PC-3 (cell line): ENCODE measurements at regions not wholly inside any gene's neighbourhood (a gene's known extent, or its start where the extent isn't known, plus 50 kb on each side); places are given as distances from the start of the nearest gene placed in this dataset.
A peak's percentile ranks its signal among the peaks of the same experiment; 100 is the strongest.

Experiments used
- ATAC-seq: fragments of 200-7000 bp; cut with Tn5 transposase; 2 replicates; pipeline ENCODE4 v1.9.1; 2020; ENCODE audit warnings: mild to moderate bottlenecking, moderate library complexity
- BruUV-seq: library from RNA; stranded (reverse); fragments of 400-500 nt; replicated peaks from 2 replicates; lab custom pipeline; 2021; lab: Mats Ljungman, UMichigan
- CTCF ChIA-PET: fragments of 300-600 bp; sonication (Branson Sonifier 250); formaldehyde crosslinking; loops from one replicate; lab custom pipeline; 2022; ENCODE audit warnings: antibody characterized with exemption; lab: Charles Lee
- POLR2A ChIA-PET: fragments of 300-600 bp; sonication (Branson Sonifier 250); formaldehyde crosslinking; loops from one replicate; lab custom pipeline; 2022; ENCODE audit warnings: antibody characterized with exemption; ENCODE audit not compliant: unreplicated experiment; lab: Charles Lee
- DNase-seq: peaks from one replicate; pipeline ENCODE4 v3.0.0-alpha.2; 2015
- H2AFZ ChIP-seq: fragments of 300-600 bp; sonication (generic); 2 replicates; pipeline ENCODE4 v1.6.0; 2016; ENCODE audit warnings: antibody characterized with exemption, low read length
- H3F3A ChIP-seq: fragments of 300-600 bp; sonication (generic); one replicate; pipeline ENCODE4 v1.6.0; 2017; ENCODE audit warnings: antibody characterized with exemption, low read length, control low read depth, mild to moderate bottlenecking; ENCODE audit not compliant: unreplicated experiment
- H3K27ac ChIP-seq: fragments of 300-600 bp; sonication (generic); 2 replicates; pipeline ENCODE4 v1.5.1; 2016; ENCODE audit warnings: mild to moderate bottlenecking, low read length
- H3K27me3 ChIP-seq: fragments of 300-600 bp; sonication (generic); 2 replicates; pipeline ENCODE4 v1.6.1; 2016; ENCODE audit warnings: low read length, mixed read lengths
- H3K36me3 ChIP-seq: fragments of 300-600 bp; sonication (generic); 2 replicates; pipeline ENCODE4 v1.6.1; 2016; ENCODE audit warnings: low read depth, mixed run types, low read length, mixed read lengths
- H3K4me1 ChIP-seq: fragments of 300-600 bp; sonication (generic); 2 replicates; pipeline ENCODE4 v1.5.1; 2016; ENCODE audit warnings: low read length; ENCODE audit not compliant: insufficient read depth
- H3K4me2 ChIP-seq: fragments of 300-600 bp; sonication (generic); 2 replicates; pipeline ENCODE4 v1.6.0; 2016; ENCODE audit warnings: low read length
- H3K4me3 ChIP-seq: fragments of 300-600 bp; sonication (generic); 2 replicates; pipeline ENCODE4 v1.5.1; 2016; ENCODE audit warnings: mild to moderate bottlenecking, low read length, mixed read lengths
- H3K79me2 ChIP-seq: fragments of 300-600 bp; sonication (generic); 2 replicates; pipeline ENCODE4 v1.6.1; 2017; ENCODE audit warnings: low read length, mixed read lengths
- H3K9ac ChIP-seq: fragments of 300-600 bp; sonication (generic); 2 replicates; pipeline ENCODE4 v1.6.0; 2016; ENCODE audit warnings: mild to moderate bottlenecking, low read length
- H3K9me2 ChIP-seq: fragments of 300-600 bp; sonication (generic); replicated peaks from 2 replicates; pipeline ENCODE4 v1.6.1; 2016; ENCODE audit warnings: mixed run types, low read length, mixed read lengths
- H3K9me3 ChIP-seq: fragments of 300-600 bp; sonication (generic); 2 replicates; pipeline ENCODE4 v1.6.1; 2016; ENCODE audit warnings: low read length, mixed read lengths
- H4K20me1 ChIP-seq: fragments of 300-600 bp; sonication (generic); 2 replicates; pipeline ENCODE4 v1.6.1; 2016; ENCODE audit warnings: low read length, mixed read lengths
- CTCF ChIP-seq: fragments of 300-600 bp; sonication (generic); conservative IDR thresholded peaks from 2 replicates; pipeline ENCODE4 v1.5.1; 2017; ENCODE audit warnings: antibody characterized with exemption, low read depth, mild to moderate bottlenecking, low read length
- EZH2 ChIP-seq: fragments of 300-600 bp; sonication (generic); IDR thresholded peaks from one replicate; pipeline ENCODE4 v1.6.1; 2017; ENCODE audit warnings: antibody characterized with exemption, mild to moderate bottlenecking, low read length; ENCODE audit not compliant: unreplicated experiment
- EZH2phosphoT487 ChIP-seq: fragments of 300-600 bp; sonication (generic); IDR thresholded peaks from 2 replicates; pipeline ENCODE4 v1.6.1; 2018; ENCODE audit warnings: mild to moderate bottlenecking, antibody characterized with exemption, low read length, borderline replicate concordance
- intact Hi-C: fragments of 100-400 bp; cut with micrococcal nuclease; formaldehyde crosslinking; loops from 2 replicates; pipeline ENCODE4 v1.9.0; 2023

- peak; percentile 52 for DNase-seq
- CTCF ChIA-PET: interaction anchor here (0.6 to 2.6 kb wide), 4 partner anchors 9 to 26 kb away, joined by 3 to 19 read pairs (median 8); no protein-coding TSS in a partner anchor
Measured at GRCh38 chr21:25359724-25360123, 247.6 kb downstream of the MRPL39 start.

GRCh38 chr21:25350056-25350455 is 257.2 kb downstream of the MRPL39 start:
- H3K9me3 ChIP-seq: no peaks in the 10 kb centered on the region
- DNase-seq (peak; percentile 78), ATAC-seq (peak; percentile 72)
- H3K9me2 ChIP-seq: no peaks in the 10 kb centered on the region
- no peak overlapping the region for H3K4me3 ChIP-seq
- intact Hi-C loops: loop anchor here (1.0 kb wide), 1 partner anchor 36 kb away; no protein-coding TSS in a partner anchor
- no peaks in the 10 kb centered on the region for H3K27me3 ChIP-seq
- H4K20me1 ChIP-seq: no peaks in the 10 kb centered on the region
- H2AFZ ChIP-seq: no peak overlapping the region
- no peak overlapping the region for H3K27ac ChIP-seq
- ChIA-PET CTCF (interaction anchor here (1.3 kb wide), 1 partner anchor 36 kb away, joined by 12 read pairs; no protein-coding TSS in a partner anchor), POLR2A (no interaction called here)
- peaks cover 12% of the 10 kb centered on the region for H3K4me1 ChIP-seq
- no peaks in the 10 kb centered on the region for H3F3A ChIP-seq
- no TSS peak for BruUV-seq
- H3K79me2 ChIP-seq: no peaks in the 10 kb centered on the region
- H3K9ac ChIP-seq: no peak overlapping the region
- no peaks in the 10 kb centered on the region for H3K36me3 ChIP-seq
- peak; percentile 82 for TF ChIP-seq CTCF
- TF ChIP-seq EZH2phosphoT487: no peak
- H3K4me2 ChIP-seq: no peak overlapping the region

More at GRCh38 chr21:25359724-25360123, 247.6 kb downstream of the MRPL39 start:
- no peaks in the 10 kb centered on the region for H3K36me3 ChIP-seq
- no peaks in the 10 kb centered on the region for H4K20me1 ChIP-seq
- H3K4me2 ChIP-seq: no peak overlapping the region
- no peaks in the 10 kb centered on the region for H3K79me2 ChIP-seq
- no peak overlapping the region for H3K9ac ChIP-seq
- TF ChIP-seq CTCF: no peak
- no peak for TF ChIP-seq EZH2
- no peak for TF ChIP-seq EZH2phosphoT487
- BruUV-seq: no TSS peak
- ATAC-seq: peak; percentile 25
- H2AFZ ChIP-seq: no peak overlapping the region
- no peaks in the 10 kb centered on the region for H3F3A ChIP-seq
- no peaks in the 10 kb centered on the region for H3K27me3 ChIP-seq
- intact Hi-C loops: no loop called here
- no peak overlapping the region for H3K27ac ChIP-seq
- POLR2A ChIA-PET: no interaction called here
- H3K4me3 ChIP-seq: no peak overlapping the region
- no peaks in the 10 kb centered on the region for H3K9me3 ChIP-seq
- H3K4me1 ChIP-seq: peaks cover 26% of the 10 kb centered on the region
- no peaks in the 10 kb centered on the region for H3K9me2 ChIP-seq

GRCh38 chr21:25343774-25344545 is 263.3 kb downstream of the MRPL39 start:
- Histone ChIP-seq H2AFZ (no peak overlapping the region), H3K79me2 (no peaks in the 10 kb centered on the region), H3K4me2 (no peak overlapping the region), H3F3A (no peaks in the 10 kb centered on the region), H4K20me1 (no peaks in the 10 kb centered on the region), H3K9me2 (no peaks in the 10 kb centered on the region), H3K9me3 (no peaks in the 10 kb centered on the region), H3K27ac (no peak overlapping the region), H3K27me3 (no peaks in the 10 kb centered on the region), H3K9ac (no peak overlapping the region), H3K4me1 (no peaks in the 10 kb centered on the region), H3K36me3 (no peaks in the 10 kb centered on the region), H3K4me3 (no peak overlapping the region)
- POLR2A ChIA-PET: no interaction called here
- no peak for ATAC-seq
- TF ChIP-seq EZH2: no peak
- no peak for TF ChIP-seq CTCF
- TF ChIP-seq EZH2phosphoT487: no peak
- no TSS peak for BruUV-seq
- DNase-seq: no peak
- CTCF ChIA-PET: no interaction called here
- intact Hi-C loops: no loop called here
